ENCODE measurements at regions not wholly inside any gene's neighbourhood (a gene's known extent, or its start where the extent isn't known, plus 50 kb on each side); places are given as distances from the start of the nearest gene placed in this dataset.

DNA sequence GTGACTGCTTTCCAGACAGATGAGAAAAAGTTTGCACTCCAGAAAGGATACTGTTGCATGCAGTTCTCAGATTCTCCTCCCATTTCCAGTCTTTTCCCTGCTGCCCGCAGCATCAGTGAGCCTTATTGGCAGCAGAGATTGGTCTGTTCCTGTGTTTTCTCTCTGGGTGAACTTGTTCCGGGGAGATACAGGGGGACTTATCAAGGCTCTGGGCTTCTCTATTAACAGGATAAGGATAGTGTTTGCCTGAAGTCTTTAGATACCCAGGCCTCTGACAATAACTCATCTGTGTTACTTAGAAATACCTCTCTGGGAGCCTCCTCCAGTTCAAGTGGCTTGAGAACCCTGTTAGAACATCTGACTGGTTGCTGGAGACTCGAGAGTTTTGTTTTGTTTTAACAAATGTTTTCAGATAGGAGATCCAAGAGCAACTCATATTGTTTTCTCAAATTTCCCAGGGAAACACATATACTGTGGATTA, 154.7 kb downstream of the BLID start:
- Histone ChIP-seq H3K79me2 (ENCODE audit: control insufficient read depth, insufficient read depth, low read length, poor library complexity) (no peaks in the 10 kb centered on the region), H2BK12ac (ENCODE audit: low read length) (no peak overlapping the region), H3K4me2 (ENCODE audit: low read length) (no peak overlapping the region), H4K12ac (ENCODE audit: low read depth, low read length) (no peak overlapping the region), H3K9me3 (ENCODE audit: insufficient read depth, low read depth, low read length) (no peaks in the 10 kb centered on the region), H3K4ac (ENCODE audit: low read depth, low read length) (no peak overlapping the region), H3K23ac (ENCODE audit: low read length) (no peak overlapping the region), H3K9ac (ENCODE audit: low read length) (no peak overlapping the region), H2AK5ac (ENCODE audit: low read length) (no peak overlapping the region), H4K91ac (ENCODE audit: low read depth, low read length) (no peak overlapping the region), H3K27ac (ENCODE audit: low read depth, low read length) (no peak overlapping the region), H3K79me1 (ENCODE audit: low read length) (no peaks in the 10 kb centered on the region), H4K8ac (ENCODE audit: low read depth, low read length) (no peak overlapping the region), H2AFZ (ENCODE audit: insufficient read depth, low read length, poor library complexity) (no peak overlapping the region), H3K4me3 (ENCODE audit: low read depth, low read length) (no peak overlapping the region), H3K18ac (ENCODE audit: low read length) (no peak overlapping the region), H3K36me3 (ENCODE audit: control insufficient read depth in 1 of 2, insufficient read depth in 2 of 2, low read length in 2 of 2) (no peaks in the 10 kb centered on the region), H2BK5ac (ENCODE audit: low read depth, low read length, poor library complexity) (no peak overlapping the region), H2BK120ac (ENCODE audit: insufficient read depth, low read length, poor library complexity) (no peak overlapping the region), H3K4me1 (ENCODE audit: control insufficient read depth in 1 of 2, insufficient read depth in 2 of 2, low read length in 2 of 2) (peaks cover 0 to 2% of the 10 kb centered on the region in 2 experiments), H3K14ac (ENCODE audit: low read length) (no peak overlapping the region), H3K27me3 (ENCODE audit: insufficient read depth, low read length) (no peaks in the 10 kb centered on the region)
- no peak for DNase-seq
- no CpG with 5 or more reads among the region's 3 CpGs for WGBS (ENCODE audit: extremely low coverage, insufficient coverage, insufficient read length)

DNA sequence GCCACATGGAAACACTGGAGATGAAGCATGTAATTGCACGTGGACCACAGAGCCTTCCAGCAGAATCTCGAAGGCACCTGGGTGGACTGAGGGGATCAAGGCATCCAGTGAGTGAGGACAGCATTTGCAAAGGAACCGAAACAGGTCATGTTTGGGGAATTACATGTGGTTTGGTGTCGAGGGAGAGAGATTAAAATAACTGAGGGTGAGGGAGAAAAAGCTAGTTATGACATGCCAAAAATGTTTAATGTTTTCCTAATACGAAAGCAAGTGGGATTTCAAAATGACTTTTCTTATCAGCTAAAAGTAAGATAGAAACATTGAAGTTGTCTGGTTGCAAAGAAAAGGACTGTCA, 157.1 kb downstream of the BLID start:
- Histone ChIP-seq H3K27ac (ENCODE audit: low read depth, low read length) (no peak overlapping the region), H3K36me3 (ENCODE audit: control insufficient read depth in 1 of 2, insufficient read depth in 2 of 2, low read length in 2 of 2) (no peaks in the 10 kb centered on the region), H3K79me2 (ENCODE audit: control insufficient read depth, insufficient read depth, low read length, poor library complexity) (no peaks in the 10 kb centered on the region), H3K18ac (ENCODE audit: low read length) (no peak overlapping the region), H4K12ac (ENCODE audit: low read depth, low read length) (no peak overlapping the region), H3K4ac (ENCODE audit: low read depth, low read length) (no peak overlapping the region), H3K9ac (ENCODE audit: low read length) (no peak overlapping the region), H3K4me1 (ENCODE audit: control insufficient read depth in 1 of 2, insufficient read depth in 2 of 2, low read length in 2 of 2) (no peaks in the 10 kb centered on the region), H3K79me1 (ENCODE audit: low read length) (no peaks in the 10 kb centered on the region), H2BK120ac (ENCODE audit: insufficient read depth, low read length, poor library complexity) (no peak overlapping the region), H4K91ac (ENCODE audit: low read depth, low read length) (no peak overlapping the region), H2BK5ac (ENCODE audit: low read depth, low read length, poor library complexity) (no peak overlapping the region), H2AFZ (ENCODE audit: insufficient read depth, low read length, poor library complexity) (no peak overlapping the region), H3K14ac (ENCODE audit: low read length) (no peak overlapping the region), H2BK12ac (ENCODE audit: low read length) (no peak overlapping the region), H3K9me3 (ENCODE audit: insufficient read depth, low read depth, low read length) (no peaks in the 10 kb centered on the region), H3K4me3 (ENCODE audit: low read depth, low read length) (no peak overlapping the region), H3K23ac (ENCODE audit: low read length) (no peak overlapping the region), H4K8ac (ENCODE audit: low read depth, low read length) (no peak overlapping the region), H3K4me2 (ENCODE audit: low read length) (no peak overlapping the region), H3K27me3 (ENCODE audit: insufficient read depth, low read length) (no peaks in the 10 kb centered on the region), H2AK5ac (ENCODE audit: low read length) (no peak overlapping the region)
- no peak for DNase-seq
- 100% methylated on average over 1 of the region's 5 CpGs for WGBS (ENCODE audit: extremely low coverage, insufficient coverage, insufficient read length)

DNA sequence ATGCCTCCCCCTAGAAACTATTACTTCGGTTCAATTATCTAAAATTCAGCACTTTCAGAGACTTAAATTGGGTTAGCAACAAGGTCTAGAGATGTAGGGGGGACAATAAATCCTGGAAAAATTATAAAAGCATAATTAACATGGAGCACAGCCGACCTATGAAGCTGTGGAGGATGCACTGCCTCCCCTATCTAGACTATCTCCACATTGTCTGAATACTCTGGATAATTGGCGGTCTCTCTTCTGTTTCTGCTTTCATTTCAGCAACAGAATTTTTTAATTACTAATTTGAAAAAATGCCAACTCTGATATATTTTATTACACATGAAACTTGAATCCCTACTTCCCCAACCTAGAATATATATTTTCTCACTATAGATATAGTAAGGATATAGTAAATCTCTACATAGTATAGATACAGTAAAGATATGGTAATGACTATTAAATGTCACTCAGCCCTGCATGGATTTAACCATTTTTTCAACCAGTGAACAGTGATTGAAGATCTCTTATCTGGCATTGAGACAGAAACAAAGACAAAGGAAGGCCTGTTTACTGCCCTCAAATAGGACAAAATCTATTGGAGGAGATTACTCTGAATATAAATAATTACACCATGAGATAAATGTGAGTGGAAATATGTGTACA, 157.6 kb downstream of the BLID start:
- no peaks in the 10 kb centered on the region for H3K9me3 ChIP-seq (ENCODE audit: insufficient read depth, low read depth, low read length)

DNA sequence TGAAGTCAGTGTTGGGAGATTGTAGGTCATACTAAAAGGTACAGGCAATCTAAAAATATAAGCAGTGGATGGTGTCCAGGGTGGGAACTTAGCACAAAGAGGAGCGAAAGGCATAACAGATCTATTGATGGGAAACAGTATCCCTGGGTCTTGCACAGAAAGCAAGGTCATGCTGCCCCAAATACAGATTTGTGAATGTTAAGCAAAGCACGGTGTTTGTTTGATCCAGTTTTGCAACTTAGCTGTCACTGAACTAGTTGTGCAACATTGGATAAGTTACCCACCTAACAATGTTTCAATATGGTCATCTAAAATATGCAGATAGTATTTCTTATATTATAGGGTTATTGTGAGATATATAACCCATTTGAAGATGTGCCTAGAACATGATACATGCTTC, 162.9 kb downstream of the BLID start:
- Histone ChIP-seq H3K79me2 (ENCODE audit: control insufficient read depth, insufficient read depth, low read length, poor library complexity) (no peaks in the 10 kb centered on the region), H3K4me3 (ENCODE audit: low read depth, low read length) (no peak overlapping the region), H2AFZ (ENCODE audit: insufficient read depth, low read length, poor library complexity) (no peak overlapping the region), H3K18ac (ENCODE audit: low read length) (no peak overlapping the region), H2BK5ac (ENCODE audit: low read depth, low read length, poor library complexity) (no peak overlapping the region), H3K27ac (ENCODE audit: low read depth, low read length) (no peak overlapping the region), H4K91ac (ENCODE audit: low read depth, low read length) (no peak overlapping the region), H2AK5ac (ENCODE audit: low read length) (no peak overlapping the region), H3K9me3 (ENCODE audit: insufficient read depth, low read depth, low read length) (no peaks in the 10 kb centered on the region), H3K4me2 (ENCODE audit: low read length) (no peak overlapping the region), H2BK12ac (ENCODE audit: low read length) (no peak overlapping the region), H3K79me1 (ENCODE audit: low read length) (no peaks in the 10 kb centered on the region), H3K23ac (ENCODE audit: low read length) (no peak overlapping the region), H3K14ac (ENCODE audit: low read length) (no peak overlapping the region), H3K4ac (ENCODE audit: low read depth, low read length) (no peak overlapping the region), H2BK120ac (ENCODE audit: insufficient read depth, low read length, poor library complexity) (no peak overlapping the region), H3K36me3 (ENCODE audit: control insufficient read depth in 1 of 2, insufficient read depth in 2 of 2, low read length in 2 of 2) (no peaks in the 10 kb centered on the region), H3K9ac (ENCODE audit: low read length) (no peak overlapping the region), H4K8ac (ENCODE audit: low read depth, low read length) (no peak overlapping the region), H4K12ac (ENCODE audit: low read depth, low read length) (no peak overlapping the region), H3K4me1 (ENCODE audit: control insufficient read depth in 1 of 2, insufficient read depth in 2 of 2, low read length in 2 of 2) (no peaks in the 10 kb centered on the region), H3K27me3 (ENCODE audit: insufficient read depth, low read length) (no peaks in the 10 kb centered on the region)
- no CpG with 5 or more reads among the region's 2 CpGs for WGBS (ENCODE audit: extremely low coverage, insufficient coverage, insufficient read length)
- DNase-seq, result no peak

More for the DNA sequence above, 157.6 kb downstream of the BLID start:
- H3K79me1 ChIP-seq (ENCODE audit: low read length), result no peaks in the 10 kb centered on the region
- H4K8ac ChIP-seq (ENCODE audit: low read depth, low read length), result no peak overlapping the region
- H3K18ac ChIP-seq (ENCODE audit: low read length), result no peak overlapping the region
- no peaks in the 10 kb centered on the region for H3K36me3 ChIP-seq (ENCODE audit: control insufficient read depth in 1 of 2, insufficient read depth in 2 of 2, low read length in 2 of 2)
- H4K91ac ChIP-seq (ENCODE audit: low read depth, low read length), result no peak overlapping the region
- H3K4me1 ChIP-seq (ENCODE audit: control insufficient read depth in 1 of 2, insufficient read depth in 2 of 2, low read length in 2 of 2), result no peaks in the 10 kb centered on the region
- no peak overlapping the region for H3K27ac ChIP-seq (ENCODE audit: low read depth, low read length)
- H2AFZ ChIP-seq (ENCODE audit: insufficient read depth, low read length, poor library complexity), result no peak overlapping the region
- WGBS (ENCODE audit: extremely low coverage, insufficient coverage, insufficient read length), result no CpG with 5 or more reads among the region's 3 CpGs
- H3K27me3 ChIP-seq (ENCODE audit: insufficient read depth, low read length), result no peaks in the 10 kb centered on the region
- H2BK5ac ChIP-seq (ENCODE audit: low read depth, low read length, poor library complexity), result no peak overlapping the region
- no peak overlapping the region for H3K4ac ChIP-seq (ENCODE audit: low read depth, low read length)
- H4K12ac ChIP-seq (ENCODE audit: low read depth, low read length), result no peak overlapping the region
- no peak overlapping the region for H3K9ac ChIP-seq (ENCODE audit: low read length)
- no peak overlapping the region for H2AK5ac ChIP-seq (ENCODE audit: low read length)
- H3K14ac ChIP-seq (ENCODE audit: low read length), result no peak overlapping the region
- H2BK120ac ChIP-seq (ENCODE audit: insufficient read depth, low read length, poor library complexity), result no peak overlapping the region
- no peaks in the 10 kb centered on the region for H3K79me2 ChIP-seq (ENCODE audit: control insufficient read depth, insufficient read depth, low read length, poor library complexity)
- H3K23ac ChIP-seq (ENCODE audit: low read length), result no peak overlapping the region
- no peak for DNase-seq
- no peak overlapping the region for H2BK12ac ChIP-seq (ENCODE audit: low read length)
- H3K4me3 ChIP-seq (ENCODE audit: low read depth, low read length), result no peak overlapping the region
- no peak overlapping the region for H3K4me2 ChIP-seq (ENCODE audit: low read length)
